HFFc6 (cell line): ENCODE measurements at regions not wholly inside any gene's neighbourhood (a gene's known extent, or its start where the extent isn't known, plus 50 kb on each side); places are given as distances from the start of the nearest gene placed in this dataset.

ENCODE experiments used
- DNase-seq: peaks from one replicate; pipeline ENCODE4 v3.0.0-alpha.2; 2018
- H3K27ac Mint-ChIP-seq: 2 replicates; pipeline ENCODE4 v1.8.0; 2020; ENCODE audit warnings: mild to moderate bottlenecking, mixed read lengths
- H3K27me3 Mint-ChIP-seq: 2 replicates; pipeline ENCODE4 v1.8.0; 2021; ENCODE audit warnings: mild to moderate bottlenecking, moderate library complexity, mixed read lengths; ENCODE audit not compliant: insufficient read depth
- H3K36me3 Mint-ChIP-seq: 2 replicates; pipeline ENCODE4 v1.8.0; 2021; ENCODE audit warnings: low read depth, mixed read lengths
- H3K4me1 Mint-ChIP-seq: 2 replicates; pipeline ENCODE4 v1.8.0; 2020; ENCODE audit warnings: low read depth, mixed read lengths
- H3K4me3 Mint-ChIP-seq: 2 replicates; pipeline ENCODE4 v1.8.0; 2020; ENCODE audit warnings: mild to moderate bottlenecking, moderate library complexity, mixed read lengths
- H3K9me3 Mint-ChIP-seq: 2 replicates; pipeline ENCODE4 v1.8.0; 2020; ENCODE audit warnings: mild to moderate bottlenecking, mixed read lengths
- CTCF ChIP-seq: fragments of 200-600 bp; sonication (generic); IDR thresholded peaks from 2 replicates; pipeline ENCODE4 v1.5.0; 2021; ENCODE audit warnings: antibody characterized with exemption, mild to moderate bottlenecking

GRCh38 chr11:90606721-90607120 lies 383.9 kb upstream of the CHORDC1 start:
- Mint-ChIP-seq H3K4me1 (no peaks in the 10 kb centered on the region), H3K4me3 (no peak overlapping the region), H3K27ac (no peak overlapping the region), H3K9me3 (peaks cover 35% of the 10 kb centered on the region), H3K27me3 (no peaks in the 10 kb centered on the region), H3K36me3 (peaks cover 9% of the 10 kb centered on the region; the same call in 1 of the 2 replicates)
- no peak for DNase-seq
- no peak for TF ChIP-seq CTCF

- Mint-ChIP-seq H3K4me1 (no peaks in the 10 kb centered on the region), H3K9me3 (peaks cover 35% of the 10 kb centered on the region)
These were observed 378.4 kb upstream of the CHORDC1 start for GRCh38 chr11:90601261-90601660.

GRCh38 chr11:90594658-90595057 lies 371.8 kb upstream of the CHORDC1 start:
- Mint-ChIP-seq H3K4me3 (no peak overlapping the region), H3K4me1 (no peaks in the 10 kb centered on the region), H3K9me3 (peaks cover 41% of the 10 kb centered on the region), H3K27ac (no peak overlapping the region), H3K36me3 (peaks cover 4% of the 10 kb centered on the region; the same call in 1 of the 2 replicates), H3K27me3 (no peaks in the 10 kb centered on the region; the same call in 1 of the 2 replicates)
- TF ChIP-seq CTCF = no peak
- no peak for DNase-seq

More at GRCh38 chr11:90601261-90601660, 378.4 kb upstream of the CHORDC1 start:
- peaks cover 7% of the 10 kb centered on the region; the same call in 1 of the 2 replicates for H3K36me3 Mint-ChIP-seq
- no peak overlapping the region for H3K4me3 Mint-ChIP-seq
- no peak for TF ChIP-seq CTCF
- H3K27me3 Mint-ChIP-seq = no peaks in the 10 kb centered on the region
- no peak for DNase-seq
- no peak overlapping the region for H3K27ac Mint-ChIP-seq

GRCh38 chr11:90593099-90593498 lies 370.2 kb upstream of the CHORDC1 start:
- H3K27ac Mint-ChIP-seq = no peak overlapping the region
- H3K4me3 Mint-ChIP-seq = no peak overlapping the region
- no peaks in the 10 kb centered on the region for H3K4me1 Mint-ChIP-seq
- H3K9me3 Mint-ChIP-seq = peaks cover 40% of the 10 kb centered on the region
- TF ChIP-seq CTCF = no peak
- H3K36me3 Mint-ChIP-seq = peaks cover 4% of the 10 kb centered on the region; the same call in 1 of the 2 replicates
- no peak for DNase-seq
- no peaks in the 10 kb centered on the region; the same call in 1 of the 2 replicates for H3K27me3 Mint-ChIP-seq

- Mint-ChIP-seq H3K27me3 (no peaks in the 10 kb centered on the region; the same call in 1 of the 2 replicates), H3K4me1 (no peaks in the 10 kb centered on the region), H3K27ac (no peak overlapping the region), H3K36me3 (no peaks in the 10 kb centered on the region), H3K4me3 (no peak overlapping the region), H3K9me3 (peaks cover 41% of the 10 kb centered on the region)
- TF ChIP-seq CTCF = no peak
- DNase-seq = no peak
These were observed 367.4 kb upstream of the CHORDC1 start for GRCh38 chr11:90590286-90590685.

GRCh38 chr11:90589735-90590134 lies 366.9 kb upstream of the CHORDC1 start:
- Mint-ChIP-seq H3K36me3 (no peaks in the 10 kb centered on the region), H3K27ac (no peak overlapping the region), H3K9me3 (peaks cover 41% of the 10 kb centered on the region), H3K27me3 (no peaks in the 10 kb centered on the region; the same call in 1 of the 2 replicates), H3K4me3 (no peak overlapping the region), H3K4me1 (no peaks in the 10 kb centered on the region)
- no peak for TF ChIP-seq CTCF
- no peak for DNase-seq
